NCI-H460 (cell line): ENCODE measurements at regions not wholly inside any gene's neighbourhood (a gene's known extent, or its start where the extent isn't known, plus 50 kb on each side); places are given as distances from the start of the nearest gene placed in this dataset.
"Not testable (repeated sequence)": the region's sequence is repeated elsewhere in the genome, so short reads cannot be mapped to it uniquely, and the experiment has no call there.

Experiments used
- DNase-seq: peaks from one replicate; pipeline ENCODE4 v3.0.0-alpha.2; 2016; ENCODE audit warnings: low read depth; ENCODE audit errors: extremely low read depth

DNA sequence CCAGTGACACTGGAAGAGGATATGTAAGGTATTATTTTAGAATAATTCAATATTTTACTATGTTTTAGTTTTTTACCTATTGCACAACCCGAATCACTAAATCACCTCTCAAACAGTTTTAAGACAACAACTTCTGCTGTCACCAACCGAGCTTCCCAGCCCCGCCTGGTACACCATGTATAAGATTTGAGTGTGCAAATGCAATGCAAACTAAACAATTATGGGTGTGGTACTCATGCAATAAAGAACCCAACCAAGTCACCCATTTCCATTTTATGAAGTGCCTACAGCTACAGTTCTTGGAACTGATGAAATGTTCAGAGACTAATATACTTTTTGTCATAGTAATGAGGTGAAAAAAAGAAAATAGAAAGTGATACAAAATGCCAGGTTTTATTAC, 256.2 kb downstream of the TAFA4 start:
- DNase-seq, result no peak

DNA sequence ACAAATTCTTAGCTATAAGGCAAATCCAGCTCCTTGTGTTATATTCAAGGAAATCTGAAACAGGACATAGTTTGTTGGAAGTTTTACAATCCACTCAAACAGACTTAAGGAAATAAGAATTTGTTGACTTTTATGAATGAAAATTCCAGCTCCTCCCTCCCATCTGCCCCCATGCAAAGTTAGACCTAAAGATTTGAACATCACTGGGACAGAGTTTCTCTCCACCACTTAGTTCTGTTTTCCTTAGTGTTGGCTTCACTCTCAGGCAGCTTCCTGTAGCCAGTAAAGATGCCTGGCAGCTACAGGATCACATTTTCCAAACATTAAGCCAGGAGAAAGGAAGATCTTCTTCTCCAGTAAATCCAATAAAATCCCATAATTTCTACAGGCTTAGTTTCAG, 265.0 kb downstream of the TAFA4 start:
- no peak for DNase-seq

DNA sequence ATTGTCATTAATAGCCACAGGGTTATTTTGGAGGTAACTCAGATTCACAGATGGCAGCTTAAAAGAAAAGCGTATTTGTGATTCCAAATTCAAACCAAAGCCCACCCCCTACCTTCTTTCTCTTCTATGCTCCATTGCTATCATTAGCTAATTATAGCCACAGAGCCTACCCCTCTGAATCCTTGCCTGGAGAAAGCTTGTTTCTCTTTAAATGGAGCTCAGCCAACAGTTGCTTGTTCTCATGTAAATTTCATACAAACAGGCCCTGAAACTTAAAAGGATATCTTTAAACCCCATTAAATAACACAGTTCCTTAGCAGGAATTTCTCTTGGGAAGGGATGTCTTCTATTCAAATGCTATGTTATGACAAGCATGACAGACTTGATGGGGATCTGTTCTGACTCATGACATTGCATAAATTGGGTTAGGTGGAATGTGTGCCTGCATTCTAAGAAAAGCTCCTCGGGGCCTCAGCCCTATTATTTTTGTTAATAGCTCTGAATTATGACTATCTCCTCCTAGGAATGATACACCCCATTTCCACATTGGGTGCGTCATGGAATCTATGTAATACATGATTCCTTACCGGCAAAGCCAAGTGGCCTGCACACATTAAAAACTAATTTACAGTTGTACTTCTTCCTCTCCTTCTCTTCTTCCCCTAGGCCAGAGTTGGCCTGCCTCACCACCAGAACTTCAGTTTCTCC, 265.8 kb downstream of the TAFA4 start:
- DNase-seq, result no peak

DNA sequence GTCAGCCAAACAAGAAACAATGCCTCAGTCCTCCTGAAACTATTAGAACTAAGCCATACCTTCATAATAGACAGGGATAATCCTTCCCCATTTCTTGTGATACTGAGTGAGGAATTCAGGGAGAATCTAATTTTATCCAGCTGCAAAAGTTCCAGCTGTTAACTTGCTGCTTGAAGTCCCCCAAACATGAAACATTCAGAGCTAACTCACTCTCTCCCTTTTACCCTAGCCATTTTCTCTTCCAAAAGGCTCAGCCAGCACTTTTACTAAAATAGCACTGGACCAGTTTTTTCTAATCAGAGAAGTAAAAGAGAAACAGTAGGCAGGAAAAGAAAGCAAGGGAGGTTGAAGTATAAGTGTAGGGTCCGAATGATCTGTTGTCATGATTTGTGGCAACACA, 268.1 kb downstream of the TAFA4 start:
- no peak for DNase-seq

DNA sequence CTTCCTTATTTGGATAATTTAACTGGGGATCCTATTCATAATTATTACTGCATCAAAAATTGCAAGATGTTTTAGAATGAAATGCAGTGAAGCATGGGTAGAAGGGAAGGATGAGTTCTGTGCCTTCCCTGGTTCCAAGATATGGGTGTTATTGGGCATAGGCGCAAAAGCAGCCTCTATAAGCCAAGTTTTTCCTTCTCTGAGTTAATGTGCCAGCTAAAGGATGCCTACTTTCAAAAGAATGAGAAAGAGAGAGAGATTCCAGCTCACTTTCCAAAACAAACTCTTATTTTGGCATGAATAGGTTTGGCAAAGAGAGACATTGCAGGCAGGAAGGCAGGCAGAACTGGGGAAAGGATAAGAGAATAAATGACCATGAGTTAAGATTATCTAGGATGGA, 270.2 kb downstream of the TAFA4 start:
- DNase-seq, result no peak

DNA sequence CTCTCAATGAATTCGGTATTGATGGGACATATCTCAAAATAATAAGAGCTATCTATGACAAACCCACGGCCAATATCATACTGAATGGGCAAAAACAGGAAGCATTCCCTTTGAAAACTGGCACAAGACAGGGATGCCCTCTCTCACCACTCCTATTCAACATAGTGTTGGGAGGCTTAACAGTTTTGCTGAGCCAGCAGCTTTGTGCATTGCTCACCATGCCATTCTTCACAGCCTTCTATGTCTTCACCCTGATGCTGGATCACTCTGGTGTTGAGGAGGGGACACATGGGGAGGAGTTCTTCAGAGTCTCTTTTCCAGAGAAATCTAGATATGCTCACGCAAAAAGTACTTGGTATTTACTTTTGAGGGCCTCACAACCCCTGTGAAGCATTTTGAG, 281.7 kb downstream of the TAFA4 start:
- DNase-seq, result not testable (repeated sequence)

DNA sequence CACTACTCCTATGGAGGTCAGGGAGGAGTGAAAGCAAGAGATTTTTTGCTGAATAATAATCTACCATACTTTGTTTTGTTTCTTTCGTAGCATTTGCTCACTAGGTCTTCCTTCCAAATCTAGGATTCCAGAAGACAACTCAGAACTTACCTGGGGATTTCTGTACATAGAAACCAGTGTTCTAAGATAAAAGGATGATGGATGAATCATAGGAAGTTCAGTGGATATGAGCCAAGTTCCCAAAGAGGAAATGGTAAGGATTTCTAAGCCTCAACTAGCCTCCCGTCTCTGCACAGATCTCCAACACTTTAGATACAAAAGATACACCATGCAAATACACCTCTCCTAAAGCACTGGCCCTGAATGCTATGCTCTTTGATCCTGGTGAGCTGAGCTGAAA, 283.9 kb downstream of the TAFA4 start:
- DNase-seq, result no peak

DNA sequence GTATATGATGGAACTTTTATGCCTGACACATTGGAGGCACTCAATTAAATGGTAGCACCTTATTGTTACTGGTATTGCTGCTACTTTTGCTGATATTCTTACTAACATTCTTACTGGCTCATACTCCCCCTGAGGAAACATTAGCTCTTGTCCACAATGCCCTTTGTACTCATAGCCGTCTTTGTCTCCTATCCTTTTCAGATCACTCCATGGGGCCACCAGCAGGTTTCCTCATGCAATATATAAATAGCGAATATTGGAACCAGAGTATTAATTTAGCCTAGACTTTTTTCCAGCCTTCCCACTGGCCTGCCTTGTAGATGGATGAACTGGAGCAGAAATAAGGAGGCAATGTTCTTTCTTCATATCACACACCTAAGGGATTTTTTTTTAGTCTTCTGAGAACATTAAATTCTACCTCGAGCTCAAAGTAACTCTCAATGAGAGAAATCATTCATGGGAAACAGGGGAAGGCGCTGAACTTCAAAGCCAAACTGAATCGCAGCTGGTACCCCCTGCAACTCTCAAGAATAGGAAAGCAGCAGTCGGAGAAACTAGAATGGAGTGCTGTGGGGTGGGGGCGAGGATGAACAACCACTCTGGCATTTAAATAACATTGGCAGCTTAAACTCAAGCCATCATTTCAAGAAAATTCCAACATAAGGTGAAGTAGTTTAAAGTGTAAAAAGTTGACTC, 300.3 kb downstream of the TAFA4 start:
- DNase-seq, result no peak

DNA sequence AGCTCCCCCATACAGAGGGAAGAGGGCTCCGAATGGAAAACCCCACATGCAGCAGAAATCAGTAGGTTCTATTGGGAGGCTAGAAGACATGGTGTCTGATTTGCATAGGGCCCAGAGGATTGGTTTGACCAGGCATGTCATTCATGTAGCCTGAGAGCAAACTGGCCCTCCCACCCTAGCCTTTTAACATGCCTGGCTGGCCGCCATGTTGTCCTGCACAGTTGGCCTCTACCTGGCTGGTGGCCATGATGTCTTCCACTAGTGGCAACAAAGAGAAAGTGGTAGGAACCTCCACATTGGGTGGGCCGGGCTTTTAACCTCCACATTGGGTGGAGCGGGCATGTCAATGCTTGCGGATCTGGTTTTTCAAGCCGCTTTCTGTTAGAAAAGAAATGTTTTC, 312.1 kb downstream of the TAFA4 start:
- DNase-seq, result no peak

DNA sequence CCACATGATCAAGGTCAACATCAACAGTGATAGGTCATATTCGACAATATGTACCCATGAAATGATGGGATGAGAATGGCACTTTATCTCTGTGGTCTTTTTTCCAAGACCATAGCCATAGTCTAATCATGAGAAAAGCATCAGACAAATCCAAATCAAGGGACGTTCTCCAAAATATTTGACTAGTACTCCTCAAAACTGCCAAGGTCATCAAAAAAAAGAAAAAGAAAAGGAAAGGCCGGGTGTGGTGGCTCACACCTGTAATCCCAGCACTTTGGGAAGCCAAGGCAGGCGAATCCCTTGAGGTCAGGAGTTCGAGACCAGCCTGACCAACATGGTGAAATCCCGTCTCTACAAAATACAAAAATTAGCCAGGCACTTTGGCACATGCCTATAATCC, 318.3 kb downstream of the TAFA4 start:
- no peak for DNase-seq

DNA sequence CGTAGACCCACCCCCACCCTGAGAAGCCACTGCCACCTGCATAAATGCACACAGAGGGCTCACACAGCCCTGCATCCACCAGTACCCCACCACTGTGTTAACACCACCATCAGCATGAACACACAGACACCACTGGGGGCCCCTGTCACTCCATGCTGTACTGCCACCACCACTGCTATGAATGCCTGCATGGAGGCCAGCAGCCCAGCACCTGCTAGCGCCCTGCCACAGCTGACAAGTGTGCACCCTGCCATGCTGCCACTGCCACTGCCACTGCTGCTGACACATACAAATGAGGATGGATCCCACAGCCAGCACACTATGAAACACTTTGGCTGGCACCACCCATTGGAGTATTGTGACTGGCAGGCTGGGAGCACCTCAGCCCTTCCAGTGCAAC, 361.0 kb downstream of the TAFA4 start:
- DNase-seq, result no peak

DNA sequence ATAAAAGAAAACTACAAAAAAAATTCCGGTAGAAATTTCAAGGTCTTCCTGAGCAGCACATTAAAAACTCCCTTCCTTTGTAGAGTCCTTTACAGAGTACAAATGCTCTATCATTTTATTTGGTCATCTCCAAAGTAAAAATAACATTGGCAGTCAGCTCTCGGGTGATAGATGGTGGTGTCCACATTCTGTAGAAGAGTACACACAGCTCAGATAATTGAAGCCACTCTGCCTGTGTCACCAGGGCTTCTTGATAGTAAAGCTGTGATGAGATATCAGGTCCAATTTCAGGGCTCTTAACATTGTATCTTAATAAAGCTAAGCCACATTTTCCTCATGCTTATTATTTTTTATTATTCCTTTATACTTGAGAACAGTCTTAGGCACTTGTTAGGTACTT, 371.6 kb downstream of the TAFA4 start:
- no peak for DNase-seq

DNA sequence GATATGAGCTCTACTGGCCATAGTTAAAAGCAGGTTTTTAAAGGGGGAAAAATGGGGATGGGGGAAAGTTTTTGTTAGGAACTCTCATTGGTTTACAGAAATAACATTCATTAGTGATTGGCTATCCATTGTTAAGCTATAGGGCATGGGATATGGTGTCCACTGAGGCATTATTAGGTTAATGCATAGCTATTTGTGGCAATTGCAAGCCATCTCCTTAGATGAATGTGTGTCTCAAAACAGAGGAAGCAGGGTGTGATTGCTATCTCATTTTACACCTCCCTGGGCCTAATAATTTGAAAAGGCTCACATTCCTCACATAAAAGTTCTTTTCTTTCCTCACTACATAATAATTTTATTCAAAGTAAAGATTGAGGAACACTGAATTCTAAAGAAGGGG, 396.6 kb downstream of the TAFA4 start:
- no peak for DNase-seq

DNA sequence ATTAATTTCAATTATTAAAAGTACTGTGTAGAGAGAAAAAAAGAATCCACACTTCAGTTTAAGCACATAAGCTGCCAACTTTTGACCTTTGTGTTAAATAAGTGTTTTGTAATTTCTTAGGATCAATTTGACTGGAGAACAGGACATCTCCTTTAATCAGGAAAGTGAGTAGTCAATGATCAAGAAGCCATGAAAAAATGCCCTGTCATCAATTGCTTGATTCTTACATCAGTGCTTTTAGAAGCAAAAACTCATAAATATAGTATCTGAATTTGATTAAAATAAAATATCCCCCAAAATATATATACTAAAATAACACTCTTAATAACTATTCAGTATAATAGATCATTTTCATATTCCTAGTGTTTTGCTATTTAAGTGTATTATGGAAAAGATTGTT, 409.0 kb downstream of the TAFA4 start:
- no peak for DNase-seq

DNA sequence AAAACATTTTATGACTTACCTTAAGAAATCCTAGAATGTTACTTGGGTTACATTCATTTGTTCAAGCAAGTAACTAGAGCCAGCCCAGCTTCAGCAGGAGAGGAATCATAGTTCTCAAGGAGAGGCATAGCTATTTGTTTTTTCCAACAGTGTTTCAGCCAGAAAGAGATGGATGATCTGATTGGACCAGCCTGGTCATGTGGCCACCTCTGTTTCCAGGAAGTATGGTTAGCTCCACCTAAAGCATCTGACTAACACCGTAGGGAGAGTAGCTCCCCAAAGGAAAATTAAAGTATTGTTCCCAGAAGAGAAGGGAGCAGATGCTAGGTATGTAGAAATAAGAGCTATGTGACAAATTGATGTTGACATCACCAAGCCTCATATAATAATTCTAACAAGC, 417.1 kb downstream of the TAFA4 start:
- DNase-seq, result no peak

DNA sequence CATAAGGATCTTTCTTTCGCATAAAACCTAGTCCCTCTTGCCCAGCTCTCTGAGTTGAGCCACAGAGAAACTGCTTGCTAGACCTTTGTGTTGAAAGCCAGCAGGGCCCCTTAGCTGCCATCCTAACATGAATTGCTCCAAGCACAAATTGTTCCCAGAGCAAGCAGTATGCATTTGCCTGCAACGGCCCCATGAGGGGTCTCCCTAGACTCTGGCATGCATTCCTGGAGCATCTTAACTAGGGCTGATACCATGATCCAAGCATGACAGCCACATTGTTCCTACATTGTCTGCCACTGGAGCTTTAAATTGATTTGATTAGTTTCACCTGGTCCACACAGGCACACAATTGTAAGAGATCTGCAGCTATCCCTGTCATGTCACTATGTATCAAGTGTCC, 428.1 kb downstream of the TAFA4 start:
- no peak for DNase-seq

DNA sequence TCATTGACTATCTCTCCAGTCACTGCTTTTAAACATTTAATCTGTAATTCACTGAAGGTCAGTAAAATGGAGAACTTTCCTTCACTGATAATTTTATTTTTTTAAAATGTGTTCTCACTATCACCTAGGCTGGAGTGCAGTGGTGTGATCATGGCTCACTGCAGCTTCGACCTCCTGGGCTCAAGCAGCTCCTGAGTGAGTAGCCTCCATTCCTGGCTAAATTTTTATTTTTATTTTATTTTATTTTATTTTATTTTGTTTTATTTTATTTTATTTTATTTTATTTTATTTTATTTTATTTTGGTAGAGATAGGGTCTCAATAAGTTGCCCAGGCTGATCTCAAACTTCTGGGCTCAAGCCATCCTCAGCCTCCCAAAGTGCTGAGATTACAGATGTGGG, 446.5 kb downstream of the TAFA4 start:
- not testable (repeated sequence) for DNase-seq

DNA sequence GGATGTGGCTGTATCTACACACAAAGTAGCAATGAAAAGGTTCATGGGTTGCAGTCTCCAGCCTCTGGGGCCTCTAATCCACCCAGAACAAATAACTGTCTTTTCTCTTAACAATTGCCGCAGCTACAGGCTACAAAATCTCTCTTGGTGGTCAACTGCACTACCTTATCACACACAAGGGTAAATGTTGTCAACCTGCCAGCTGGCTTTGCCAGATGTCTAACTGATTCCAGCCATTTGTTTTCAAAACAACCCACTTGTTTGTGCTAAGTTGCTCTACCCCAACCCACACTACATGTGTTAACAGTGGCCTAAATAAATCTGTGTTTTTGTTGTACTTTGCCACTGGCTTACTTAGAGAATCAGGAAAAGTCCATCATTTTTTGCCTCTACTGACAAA, 447.3 kb downstream of the TAFA4 start:
- no peak for DNase-seq

DNA sequence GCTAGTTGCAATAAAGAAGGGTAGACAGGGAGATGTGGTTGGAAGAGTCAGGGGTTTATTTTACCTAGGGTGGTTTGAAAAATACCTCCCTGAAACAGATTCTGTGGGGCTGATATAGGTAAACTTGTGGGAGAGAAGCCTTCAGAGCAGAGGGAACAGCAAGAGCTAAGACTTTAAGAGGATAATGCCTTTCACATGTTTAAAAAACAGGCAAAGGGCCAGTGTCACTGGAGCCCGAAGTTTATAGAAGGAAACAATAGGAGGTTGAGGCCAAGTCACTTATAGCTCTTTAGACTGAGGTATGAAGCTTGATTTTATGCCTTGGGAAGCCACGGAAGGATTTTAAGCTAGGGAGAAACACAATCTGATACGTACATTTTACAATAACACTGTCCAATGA, 448.7 kb downstream of the TAFA4 start:
- no peak for DNase-seq

DNA sequence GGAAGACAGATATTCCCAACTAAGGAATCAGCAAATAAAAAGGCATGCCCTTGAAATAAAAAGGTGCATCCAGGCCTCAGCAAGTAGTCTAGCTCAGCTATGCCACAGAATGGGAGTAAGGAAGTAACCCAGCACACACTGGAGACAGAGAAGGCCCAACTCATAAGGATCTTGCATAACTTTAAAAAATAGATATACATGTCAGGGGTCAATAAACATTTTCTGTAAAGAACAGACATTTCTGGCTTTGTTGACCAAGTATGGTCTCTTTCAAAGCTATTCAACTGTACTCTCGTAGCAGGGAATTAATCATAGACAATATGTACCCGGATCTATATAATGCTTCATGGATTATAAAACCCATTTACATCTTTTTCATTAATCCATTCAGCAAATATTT, 449.3 kb downstream of the TAFA4 start:
- DNase-seq, result no peak

DNA sequence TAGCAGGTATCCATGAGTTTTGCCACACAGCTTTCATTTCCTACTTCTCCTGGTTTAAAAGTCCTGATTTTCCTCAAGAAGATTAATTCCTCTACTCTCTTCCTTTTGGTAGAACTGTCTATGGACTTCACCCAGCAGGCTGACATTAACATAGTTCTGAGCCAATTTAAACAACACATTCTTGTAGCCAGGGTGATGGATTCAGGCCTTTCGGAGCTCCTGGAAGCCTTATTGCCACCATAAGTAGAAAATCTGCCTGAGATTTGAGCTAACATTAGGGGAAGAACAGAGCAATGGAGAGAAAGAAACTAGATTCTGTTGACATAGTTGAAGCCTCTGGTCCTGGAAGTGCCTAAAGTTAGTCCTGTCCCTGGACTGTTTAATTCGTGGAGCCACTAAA, 449.8 kb downstream of the TAFA4 start:
- DNase-seq, result no peak

DNA sequence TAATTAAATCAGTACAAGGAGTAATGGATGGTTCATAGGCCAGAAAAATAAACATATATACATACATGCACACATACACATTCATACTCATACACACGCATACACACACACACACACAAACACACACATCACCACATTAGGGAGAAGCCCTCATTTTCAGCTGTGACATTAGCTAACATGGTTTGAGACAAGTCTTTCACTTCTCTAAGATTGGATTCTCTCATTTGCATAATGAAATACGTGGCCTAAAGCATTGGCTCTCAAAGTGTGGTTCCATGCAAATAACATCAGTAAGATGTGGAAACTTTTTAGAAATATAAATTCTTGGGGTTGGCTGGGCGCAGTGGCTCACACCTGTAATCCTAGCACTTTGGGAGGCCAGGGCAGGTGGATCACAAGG, 452.6 kb downstream of the TAFA4 start:
- no peak for DNase-seq
